ENCODE measurements at regions not wholly inside any gene's neighbourhood (a gene's known extent, or its start where the extent isn't known, plus 50 kb on each side); places are given as distances from the start of the nearest gene placed in this dataset.
"Not testable (repeated sequence)": the region's sequence is repeated elsewhere in the genome, so short reads cannot be mapped to it uniquely, and the experiment has no call there.

DNA sequence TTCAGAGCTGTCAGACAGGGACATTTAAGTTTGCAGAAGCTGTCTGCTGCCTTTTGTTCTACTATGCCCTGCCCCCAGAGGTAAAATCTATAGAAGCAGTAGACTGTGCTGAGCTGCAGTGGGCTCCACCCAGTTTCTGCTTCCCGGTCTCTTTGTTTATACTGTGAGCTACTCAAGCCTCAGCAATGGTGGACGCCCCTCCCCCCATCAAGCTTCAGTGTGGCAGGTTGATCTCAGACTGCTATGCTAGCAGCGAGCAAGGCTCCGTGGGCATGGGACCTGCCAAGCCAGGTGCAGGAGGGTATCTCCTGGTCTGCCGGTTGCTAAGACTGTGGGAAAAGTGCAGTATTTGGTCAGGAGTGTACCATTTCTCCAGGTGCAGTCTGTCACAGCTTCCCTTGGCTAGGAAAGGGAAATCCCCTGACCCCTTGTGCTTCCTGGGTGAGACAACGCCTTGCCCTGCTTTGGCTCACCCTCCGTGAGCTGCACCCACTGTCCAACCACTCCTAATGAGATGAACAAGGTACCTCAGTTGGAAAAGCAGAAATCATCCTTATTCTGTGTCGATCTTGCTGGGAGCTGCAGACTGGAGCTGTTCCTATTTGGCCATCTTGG lies 692.2 kb downstream of the UTRN start:
- TF ChIP-seq, protein P1, sequence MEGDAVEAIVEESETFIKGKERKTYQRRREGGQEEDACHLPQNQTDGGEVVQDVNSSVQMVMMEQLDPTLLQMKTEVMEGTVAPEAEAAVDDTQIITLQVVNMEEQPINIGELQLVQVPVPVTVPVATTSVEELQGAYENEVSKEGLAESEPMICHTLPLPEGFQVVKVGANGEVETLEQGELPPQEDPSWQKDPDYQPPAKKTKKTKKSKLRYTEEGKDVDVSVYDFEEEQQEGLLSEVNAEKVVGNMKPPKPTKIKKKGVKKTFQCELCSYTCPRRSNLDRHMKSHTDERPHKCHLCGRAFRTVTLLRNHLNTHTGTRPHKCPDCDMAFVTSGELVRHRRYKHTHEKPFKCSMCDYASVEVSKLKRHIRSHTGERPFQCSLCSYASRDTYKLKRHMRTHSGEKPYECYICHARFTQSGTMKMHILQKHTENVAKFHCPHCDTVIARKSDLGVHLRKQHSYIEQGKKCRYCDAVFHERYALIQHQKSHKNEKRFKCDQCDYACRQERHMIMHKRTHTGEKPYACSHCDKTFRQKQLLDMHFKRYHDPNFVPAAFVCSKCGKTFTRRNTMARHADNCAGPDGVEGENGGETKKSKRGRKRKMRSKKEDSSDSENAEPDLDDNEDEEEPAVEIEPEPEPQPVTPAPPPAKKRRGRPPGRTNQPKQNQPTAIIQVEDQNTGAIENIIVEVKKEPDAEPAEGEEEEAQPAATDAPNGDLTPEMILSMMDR (IDR thresholded peaks at IDR 0.05), result not testable (repeated sequence)
- not testable (repeated sequence) for TF ChIP-seq POLR2A (IDR thresholded peaks at IDR 0.05)

All from Peyer's patch (tissue), 4 donors.